Body of pancreas (tissue), 4 donors: ENCODE measurements at regions not wholly inside any gene's neighbourhood (a gene's known extent, or its start where the extent isn't known, plus 50 kb on each side); places are given as distances from the start of the nearest gene placed in this dataset.
"Not testable (repeated sequence)": the region's sequence is repeated elsewhere in the genome, so short reads cannot be mapped to it uniquely, and the experiment has no call there.

Experiments used
- ATAC-seq: fragments of 150-250 bp; one replicate; pipeline ENCODE4 v1.9.1; 2016
- DNase-seq, 4 donors: peaks; one replicate each; pipeline ENCODE4 v3.0.0-alpha.2; 2019
- H3K27ac ChIP-seq, 4 donors: fragments of 200-600 bp; sonication (generic); 1 replicate in 3 of 4; 2 replicates in 1 of 4; pipeline versions ENCODE4 v1.5.1 to v1.6.1; 2016 to 2019; ENCODE audit warnings: mild to moderate bottlenecking in 1 of 4, mixed read lengths in 1 of 4, moderate library complexity in 1 of 4
- H3K27me3 ChIP-seq, 2 donors: fragments of 200-600 bp; sonication (generic); one replicate each; pipeline ENCODE4 v1.6.0; 2016; ENCODE audit warnings: mild to moderate bottlenecking in 1 of 2
- H3K36me3 ChIP-seq, 2 donors: fragments of 200-600 bp; sonication (generic); replicated peaks in 1 of 2; 2 replicates each; pipeline ENCODE4 v1.5.1; 2016; ENCODE audit warnings: low read depth in 2 of 2; ENCODE audit not compliant: insufficient read depth in 1 of 2
- H3K4me1 ChIP-seq: fragments of 200-600 bp; sonication (generic); one replicate; pipeline ENCODE4 v1.6.0; 2016
- H3K4me3 ChIP-seq, 2 donors: fragments of 200-600 bp; sonication (generic); 1 replicate in 1 of 2; 2 replicates in 1 of 2; pipeline ENCODE4 v1.5.1; 2016 to 2019
- H3K9me3 ChIP-seq, 3 donors: fragments of 200-600 bp; sonication (generic); 1 replicate in 2 of 3; 2 replicates in 1 of 3; pipeline ENCODE4 v1.5.1; 2016
- CTCF ChIP-seq, 7 experiments: fragments of 450-650 bp in 4 of 7; fragments of 200-600 bp in 3 of 7; sonication (generic) in 3 of 7; IDR thresholded peaks; one replicate each; pipeline ENCODE4 v1.5.1; 2016 to 2019; ENCODE audit warnings: antibody characterized with exemption in 7 of 7
- POLR2A ChIP-seq, 3 donors: fragments of 450-650 bp; IDR thresholded peaks; one replicate each; pipeline ENCODE4 v1.6.1; 2016; ENCODE audit warnings: antibody characterized with exemption in 3 of 3, mild to moderate bottlenecking in 2 of 3
- WGBS, 2 donors: methylation state at CpG; one replicate each; pipeline ENCODE4 v1.1.5; 2017; 5-methylcytosine and 5-hydroxymethylcytosine counted together
- intact Hi-C: fragments of 100-400 bp; cut with DNase I; formaldehyde crosslinking; loops from one replicate; pipeline ENCODE4 v1.15.1; 2023

- Histone ChIP-seq H3K27me3 (no peaks in the 10 kb centered on the region), H3K9me3 (no peaks in the 10 kb centered on the region), H3K4me1 (no peaks in the 10 kb centered on the region), H3K36me3 (no peaks in the 10 kb centered on the region), H3K4me3 (no peak overlapping the region), H3K27ac (no peak overlapping the region)
- no peak for ATAC-seq
- intact Hi-C loops: no loop called here
- TF ChIP-seq POLR2A (IDR thresholded peaks at IDR 0.05) (no peak), CTCF (IDR thresholded peaks at IDR 0.05) (no peak)
- no peak for DNase-seq
Measured at GRCh38 chr3:169009453-169009852, 654.1 kb downstream of the MECOM start.

GRCh38 chr3:169008776-169009358 is 654.6 kb downstream of the MECOM start:
- TF ChIP-seq CTCF (IDR thresholded peaks at IDR 0.05): no peak
- TF ChIP-seq POLR2A (IDR thresholded peaks at IDR 0.05): no peak
- WGBS, 2 donors: 36 to 45% methylated on average over 2 of the region's 2 CpGs
- Histone ChIP-seq H3K4me3 (no peak overlapping the region), H3K4me1 (no peaks in the 10 kb centered on the region), H3K27ac (no peak overlapping the region), H3K9me3 (no peaks in the 10 kb centered on the region), H3K27me3 (no peaks in the 10 kb centered on the region), H3K36me3 (no peaks in the 10 kb centered on the region)
- no peak for ATAC-seq
- DNase-seq: no peak
- intact Hi-C loops: no loop called here

- no peaks in the 10 kb centered on the region for H3K27me3 ChIP-seq
- 50 to 51% methylated on average over 2 of the region's 2 CpGs for WGBS, 2 donors
- H3K27ac ChIP-seq: no peak overlapping the region
- no peaks in the 10 kb centered on the region for H3K4me1 ChIP-seq
- H3K9me3 ChIP-seq: no peaks in the 10 kb centered on the region
- no peaks in the 10 kb centered on the region for H3K36me3 ChIP-seq
- no peak for ATAC-seq
- no peak overlapping the region for H3K4me3 ChIP-seq
- TF ChIP-seq CTCF (IDR thresholded peaks at IDR 0.05) (no peak), POLR2A (IDR thresholded peaks at IDR 0.05) (no peak)
- intact Hi-C loops: no loop called here
- no peak for DNase-seq
Measured at GRCh38 chr3:169007145-169007544, 656.4 kb downstream of the MECOM start.

GRCh38 chr3:169006398-169006797 is 657.1 kb downstream of the MECOM start:
- 88 to 92% methylated on average over 2 to 4 of the region's 5 CpGs for WGBS, 2 donors
- ATAC-seq, H3K9me3 ChIP-seq, DNase-seq, H3K27me3 ChIP-seq, intact Hi-C loops, H3K27ac ChIP-seq, H3K36me3 ChIP-seq, H3K4me1 ChIP-seq, H3K4me3 ChIP-seq: not testable (repeated sequence)

GRCh38 chr3:169002689-169003088 is 660.8 kb downstream of the MECOM start:
- Histone ChIP-seq H3K27ac (no peak overlapping the region), H3K27me3 (no peaks in the 10 kb centered on the region), H3K4me1 (no peaks in the 10 kb centered on the region), H3K4me3 (no peak overlapping the region), H3K9me3 (no peaks in the 10 kb centered on the region), H3K36me3 (no peaks in the 10 kb centered on the region)
- DNase-seq (no peak), ATAC-seq (no peak)
- TF ChIP-seq POLR2A (IDR thresholded peaks at IDR 0.05) (no peak), CTCF (IDR thresholded peaks at IDR 0.05) (no peak)
- intact Hi-C loops: no loop called here
